OCI-LY1 (cell line): ENCODE measurements at regions not wholly inside any gene's neighbourhood (a gene's known extent, or its start where the extent isn't known, plus 50 kb on each side); places are given as distances from the start of the nearest gene placed in this dataset.

Experiments
- CTCF ChIP-seq: fragments of 200-600 bp; sonication (generic), shearing (Covaris generic); IDR thresholded peaks from 2 replicates; pipeline ENCODE4 v1.5.1; 2017; ENCODE audit warnings: mild to moderate bottlenecking, antibody characterized with exemption, low read length, moderate library complexity, mixed read lengths
- EZH2 ChIP-seq: fragments of 200-600 bp; sonication (generic), shearing (Covaris generic); IDR thresholded peaks from 2 replicates; pipeline ENCODE4 v1.8.0; 2017; ENCODE audit warnings: borderline replicate concordance, mixed run types, mild to moderate bottlenecking, antibody characterized with exemption, low read length, moderate library complexity, mixed read lengths

GRCh38 chr7:106750773-106751172 lies 89.8 kb upstream of the CCDC71L start:
- TF ChIP-seq EZH2 (no peak), CTCF (no peak)
